NCI-H1417 treated with DMSO at 0.1 percent for 48 hours (cell line): ENCODE measurements at regions not wholly inside any gene's neighbourhood (a gene's known extent, or its start where the extent isn't known, plus 50 kb on each side); places are given as distances from the start of the nearest gene placed in this dataset.

Source experiments
- DNase-seq: peaks from one replicate; lab custom pipeline; 2025; lab: John Stamatoyannopoulos, UW

DNA sequence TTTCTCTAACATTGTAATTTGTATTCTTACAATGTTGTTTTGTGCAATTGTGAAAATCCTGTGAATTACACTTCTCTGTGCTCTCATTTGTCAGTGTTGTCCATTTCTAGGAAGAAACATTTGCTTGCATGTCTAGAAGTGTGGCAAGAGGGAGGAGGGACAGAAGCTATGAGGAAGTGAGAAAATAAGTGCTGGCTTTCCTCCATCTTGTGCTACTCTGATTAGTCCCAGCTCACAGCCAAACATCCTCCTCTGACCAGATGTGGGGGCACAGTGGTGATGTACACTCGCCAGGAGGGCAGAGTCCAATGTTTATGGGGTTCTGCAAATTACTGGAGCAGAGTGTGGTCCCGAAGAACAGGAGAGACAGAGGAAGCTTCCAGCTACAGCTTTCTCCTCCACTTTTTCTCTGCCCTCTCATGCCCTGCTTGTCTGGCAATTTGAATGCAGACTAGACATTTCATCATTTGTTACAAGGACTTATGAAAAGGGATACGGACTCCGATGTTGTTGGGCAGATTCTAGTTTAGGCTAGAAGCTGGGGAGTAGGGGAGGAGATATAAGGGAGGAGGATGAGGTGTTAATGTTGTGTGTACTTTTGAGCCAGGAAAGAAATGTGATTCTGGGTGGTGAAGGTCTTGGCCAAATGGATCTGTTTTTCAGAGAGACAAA is 131.0 kb upstream of the C1GALT1 start:
- DNase-seq: no peak

DNA sequence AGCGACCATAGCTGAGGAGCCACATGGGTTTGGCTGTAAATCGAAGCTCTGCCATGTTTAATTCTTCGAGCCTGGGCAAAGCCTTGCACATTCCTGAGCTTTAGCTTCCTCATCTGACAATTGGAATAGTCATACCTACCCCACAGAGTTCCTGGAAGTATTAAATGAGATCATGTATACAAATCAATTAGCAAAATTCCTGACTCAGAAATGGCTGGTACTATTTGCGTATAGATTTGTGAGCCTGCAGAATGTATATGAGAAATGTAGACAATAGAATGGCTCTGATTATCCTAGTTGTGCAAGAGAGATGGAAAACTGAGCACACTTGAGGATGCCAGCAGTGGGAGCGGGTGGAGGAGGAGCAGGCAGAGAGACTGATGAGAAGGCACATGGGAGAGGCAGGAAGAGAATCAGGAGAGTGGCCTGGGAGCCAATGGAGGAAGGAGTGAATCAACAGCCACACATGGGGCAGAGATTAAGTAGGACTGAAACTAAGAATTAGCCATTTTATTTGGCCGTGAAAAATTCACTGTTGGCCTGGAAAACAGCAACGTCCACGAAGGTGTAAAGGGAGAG is 128.0 kb upstream of the C1GALT1 start:
- DNase-seq: no peak

DNA sequence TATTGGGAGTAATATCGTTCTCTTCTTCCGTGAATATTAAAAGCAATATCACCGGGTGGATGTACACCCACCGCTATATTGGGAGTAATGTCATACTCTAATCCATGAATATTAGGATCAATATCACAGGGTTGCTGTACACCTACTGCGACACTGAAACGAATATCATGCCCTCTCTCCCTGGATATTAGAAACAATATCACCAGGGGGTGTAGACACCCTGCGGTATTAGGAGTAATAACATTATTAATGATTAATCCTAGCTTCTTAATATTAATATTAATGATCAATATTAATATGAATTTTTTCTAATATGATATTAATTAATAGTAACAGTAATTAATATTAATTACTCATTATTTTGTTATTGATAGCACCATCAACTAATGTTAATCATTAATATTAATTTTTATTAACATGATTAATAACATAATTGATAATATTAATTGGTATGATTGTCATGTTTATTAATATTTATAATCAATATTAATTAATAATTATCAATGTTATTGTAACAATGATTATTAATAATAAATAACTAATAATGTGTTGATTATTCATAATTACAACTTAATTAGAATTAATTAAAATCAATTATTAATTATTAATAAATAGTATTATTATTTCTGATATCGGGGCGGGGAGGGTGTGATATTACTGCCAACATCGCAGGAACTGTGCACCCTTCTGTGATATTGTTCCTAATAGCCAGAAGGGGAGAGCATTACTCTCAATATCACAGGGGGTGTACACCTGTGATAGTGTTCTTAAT is 121.3 kb upstream of the C1GALT1 start:
- no peak for DNase-seq

DNA sequence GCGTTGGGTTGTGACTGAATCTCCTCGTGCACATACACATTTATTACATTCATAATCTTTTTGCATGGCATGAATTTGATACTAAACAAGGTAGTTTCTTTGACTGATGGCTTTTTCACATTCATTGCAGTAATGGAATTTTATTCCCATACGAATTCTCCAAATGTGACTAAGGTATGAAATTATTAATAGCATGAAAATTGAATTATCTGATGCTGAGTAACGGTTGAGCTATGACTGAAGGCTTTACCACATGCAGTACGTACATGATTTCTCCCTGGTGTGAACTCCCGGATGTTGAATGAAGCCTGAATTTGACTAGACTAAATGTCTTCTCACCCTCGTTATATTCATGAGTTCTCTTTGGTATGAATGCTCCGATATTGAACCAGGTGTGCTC is 104.4 kb upstream of the C1GALT1 start:
- DNase-seq: no peak

DNA sequence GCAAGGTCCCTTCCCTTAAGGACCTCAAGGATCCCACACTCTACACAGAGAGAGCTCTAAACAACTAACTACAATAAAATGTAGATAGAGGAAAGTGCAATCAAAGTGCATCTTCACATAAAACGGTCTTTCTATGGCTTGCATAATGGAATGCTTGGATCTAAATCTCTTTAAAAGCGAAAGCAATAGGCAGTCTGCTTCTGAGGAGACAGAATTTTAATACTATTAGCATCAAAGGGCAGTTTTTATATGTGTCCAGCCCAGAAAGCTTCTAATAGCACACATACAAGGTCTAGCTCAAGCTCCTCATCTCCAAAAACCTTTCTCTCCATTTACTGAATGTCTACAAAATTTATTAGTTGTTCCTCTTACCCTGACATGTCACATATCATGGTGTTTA is 101.5 kb upstream of the C1GALT1 start:
- no peak for DNase-seq

DNA sequence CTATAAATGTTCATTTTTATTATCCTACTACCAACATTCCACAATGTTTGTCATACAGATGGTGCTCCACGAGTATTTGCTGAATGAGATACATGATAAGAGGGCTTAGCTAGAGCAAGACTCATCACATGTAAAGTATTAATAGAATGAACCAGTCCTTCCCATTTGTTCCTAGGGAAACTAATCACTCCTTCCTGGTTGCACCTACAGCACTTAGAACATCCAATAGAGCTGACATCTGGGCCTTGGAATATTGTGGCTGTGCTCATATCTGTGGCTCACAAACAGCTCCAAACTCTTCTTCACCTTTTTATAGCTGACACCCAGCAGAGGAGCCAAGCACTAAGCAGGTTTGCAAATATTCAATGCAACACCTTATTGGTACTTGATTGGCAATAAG is 91.9 kb upstream of the C1GALT1 start:
- no peak for DNase-seq

DNA sequence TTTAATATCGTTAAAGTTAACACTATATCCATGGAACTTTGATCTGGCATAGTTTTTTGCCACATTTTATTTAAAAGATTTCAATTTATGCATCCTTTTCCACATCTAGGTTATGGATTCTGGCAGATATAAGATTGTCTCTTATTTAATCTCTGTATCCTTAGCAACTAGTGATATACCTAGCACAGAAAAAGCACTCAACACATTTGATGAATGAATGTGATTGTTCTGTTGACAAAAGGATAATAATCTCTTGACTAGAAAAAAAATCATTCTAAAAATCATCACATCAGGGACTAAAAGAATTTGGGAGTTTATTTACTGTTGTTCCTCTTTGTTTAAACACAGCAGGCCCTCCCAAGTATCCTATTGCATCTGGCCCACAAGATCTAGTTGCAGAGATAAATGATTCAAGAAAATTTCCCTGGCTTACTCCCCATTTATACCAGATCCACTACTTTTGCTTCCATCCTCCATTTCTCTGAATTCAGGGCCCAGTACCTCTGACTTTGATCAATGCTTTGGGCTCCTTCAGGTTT is 84.0 kb upstream of the C1GALT1 start:
- no peak for DNase-seq

DNA sequence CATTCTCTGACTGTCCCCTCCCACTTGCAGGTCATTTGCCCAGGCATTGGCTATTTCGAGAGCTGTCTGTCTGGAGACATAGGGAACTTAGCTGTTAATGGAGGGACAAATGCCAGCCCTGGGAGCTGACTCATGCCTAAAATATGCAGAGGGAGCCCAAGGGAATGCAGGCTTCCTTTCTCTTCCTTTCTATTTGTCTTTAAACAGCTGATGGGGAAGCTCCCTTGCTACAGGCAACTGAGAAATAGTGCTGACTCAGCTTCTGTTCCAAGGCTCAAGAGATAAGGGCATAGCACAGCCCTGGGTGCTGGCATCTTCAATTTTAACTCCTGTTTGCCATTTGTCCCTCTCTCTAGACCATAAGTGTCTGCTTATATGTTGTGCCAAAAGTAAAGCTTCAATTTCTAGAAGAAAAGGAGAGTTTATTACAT is 82.7 kb upstream of the C1GALT1 start:
- DNase-seq: no peak

DNA sequence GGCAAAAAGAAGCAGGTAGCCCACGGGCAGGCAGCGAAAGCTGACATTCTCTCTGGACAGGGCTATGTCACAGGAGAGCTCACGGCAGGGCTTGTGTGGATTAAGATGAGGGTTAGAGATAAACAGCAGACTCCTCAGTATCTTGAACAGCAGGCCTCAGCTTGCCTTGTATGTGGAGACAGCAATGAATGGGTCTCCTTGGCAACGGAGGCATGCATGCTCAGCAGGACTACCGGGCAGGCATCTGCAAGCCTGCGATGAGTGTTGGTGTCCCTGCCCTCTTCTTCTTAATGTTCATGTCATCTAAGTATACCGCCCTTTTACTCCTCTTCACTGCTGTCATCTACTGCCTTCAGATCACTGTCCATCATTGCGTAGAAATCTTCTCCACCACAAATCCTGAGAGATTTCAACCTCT is 81.9 kb upstream of the C1GALT1 start:
- no peak for DNase-seq

DNA sequence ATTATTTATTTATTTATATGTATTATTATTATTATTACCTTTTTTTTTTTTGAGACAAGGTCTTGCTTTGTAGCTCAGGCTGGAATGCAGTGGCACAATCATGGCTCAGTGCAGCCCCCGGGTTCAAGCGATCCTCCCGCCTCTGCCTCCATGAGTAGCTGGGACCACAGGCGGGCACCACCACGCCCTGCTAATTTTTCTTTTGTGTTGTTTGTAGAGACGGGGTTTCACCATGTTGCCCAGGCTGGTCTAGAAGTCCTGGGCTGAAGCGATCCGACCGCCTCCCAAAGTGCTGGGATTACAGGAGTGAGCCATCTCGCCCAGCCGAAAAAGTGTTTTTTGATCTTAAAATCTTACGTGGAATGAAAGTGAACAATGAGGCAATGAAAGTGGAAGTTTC is 79.4 kb upstream of the C1GALT1 start:
- no peak for DNase-seq

DNA sequence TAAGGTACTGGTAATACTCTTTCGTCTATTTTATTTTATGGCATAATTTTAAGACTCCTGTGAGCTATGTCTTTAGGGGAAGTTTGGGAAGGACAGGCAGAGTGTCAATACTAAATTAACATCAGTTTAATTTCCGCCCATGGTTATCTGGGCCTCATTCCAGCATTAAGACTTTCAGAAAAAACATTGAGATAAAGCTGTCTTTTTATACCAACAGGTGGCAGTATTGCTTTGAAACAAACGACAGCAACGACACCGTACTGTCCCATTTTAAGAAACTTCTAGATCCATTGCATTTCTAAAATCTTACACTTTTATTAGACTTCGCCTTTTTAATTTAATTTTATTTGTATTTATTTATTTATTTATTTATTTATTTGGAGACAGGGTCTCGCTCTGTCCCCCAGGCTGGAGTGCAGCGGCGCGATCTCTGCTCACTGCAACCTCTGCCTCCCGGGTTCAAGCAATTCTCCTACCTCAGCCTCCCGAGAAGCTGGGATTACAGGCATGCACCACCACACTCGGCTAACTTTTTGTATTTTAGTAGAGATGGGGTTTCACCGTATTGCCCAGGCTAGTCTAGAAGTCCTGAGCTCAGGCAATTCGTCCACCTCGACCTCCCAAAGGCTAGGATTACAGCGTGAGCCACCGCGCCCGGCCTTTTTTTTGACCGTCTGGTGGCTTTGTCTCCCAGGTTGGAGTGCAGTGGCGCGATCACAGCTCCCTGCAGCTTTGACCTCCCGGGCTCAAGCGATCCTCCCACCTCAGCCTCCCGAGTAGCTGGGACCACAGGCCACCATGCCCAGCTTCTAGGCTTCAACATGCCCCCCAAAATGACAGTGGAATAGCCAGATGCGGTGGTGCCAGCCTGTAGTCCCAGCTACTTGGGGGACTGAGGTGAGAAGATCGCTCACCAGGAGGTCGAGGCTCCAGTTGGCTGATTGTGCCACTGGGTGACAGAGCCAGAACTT is 78.7 kb upstream of the C1GALT1 start:
- DNase-seq: peak; percentile 23

DNA sequence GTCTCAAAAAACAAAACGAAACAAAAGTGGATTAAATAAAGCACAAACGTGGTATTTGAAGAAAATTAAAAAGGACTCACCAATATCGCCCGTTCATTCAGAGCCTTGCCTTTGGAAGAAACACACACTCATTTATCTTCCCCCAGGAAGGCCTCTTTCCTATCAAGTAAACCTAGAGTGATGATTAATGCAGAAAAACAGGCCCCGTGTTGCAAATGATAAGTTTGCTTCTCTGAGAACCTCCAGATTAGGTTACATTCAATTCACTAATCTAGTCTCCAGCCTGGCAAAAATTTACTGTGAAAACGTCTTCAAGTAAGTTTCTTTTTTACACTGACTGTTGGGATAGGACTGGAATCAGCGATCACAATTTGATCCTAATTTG is 78.0 kb upstream of the C1GALT1 start:
- no peak for DNase-seq

DNA sequence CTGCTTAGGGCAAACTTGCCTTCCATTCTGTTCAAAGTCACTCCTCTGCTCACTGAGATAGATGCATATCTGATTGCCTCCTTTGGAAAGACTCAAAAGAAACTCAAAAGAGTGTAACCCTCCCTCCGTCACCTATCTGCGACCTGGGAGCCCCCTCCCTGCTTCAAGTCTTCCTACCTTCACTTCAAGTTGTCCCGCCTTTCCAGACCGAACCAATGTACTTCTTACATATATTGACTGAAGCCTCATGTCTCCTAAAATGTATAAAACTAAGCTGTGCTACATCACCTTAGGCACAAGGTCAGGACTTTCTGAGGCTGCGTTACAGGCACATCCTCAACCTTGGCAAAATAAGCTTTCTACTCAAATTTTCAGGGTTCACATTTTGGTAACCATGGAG is 77.4 kb upstream of the C1GALT1 start:
- no peak for DNase-seq

DNA sequence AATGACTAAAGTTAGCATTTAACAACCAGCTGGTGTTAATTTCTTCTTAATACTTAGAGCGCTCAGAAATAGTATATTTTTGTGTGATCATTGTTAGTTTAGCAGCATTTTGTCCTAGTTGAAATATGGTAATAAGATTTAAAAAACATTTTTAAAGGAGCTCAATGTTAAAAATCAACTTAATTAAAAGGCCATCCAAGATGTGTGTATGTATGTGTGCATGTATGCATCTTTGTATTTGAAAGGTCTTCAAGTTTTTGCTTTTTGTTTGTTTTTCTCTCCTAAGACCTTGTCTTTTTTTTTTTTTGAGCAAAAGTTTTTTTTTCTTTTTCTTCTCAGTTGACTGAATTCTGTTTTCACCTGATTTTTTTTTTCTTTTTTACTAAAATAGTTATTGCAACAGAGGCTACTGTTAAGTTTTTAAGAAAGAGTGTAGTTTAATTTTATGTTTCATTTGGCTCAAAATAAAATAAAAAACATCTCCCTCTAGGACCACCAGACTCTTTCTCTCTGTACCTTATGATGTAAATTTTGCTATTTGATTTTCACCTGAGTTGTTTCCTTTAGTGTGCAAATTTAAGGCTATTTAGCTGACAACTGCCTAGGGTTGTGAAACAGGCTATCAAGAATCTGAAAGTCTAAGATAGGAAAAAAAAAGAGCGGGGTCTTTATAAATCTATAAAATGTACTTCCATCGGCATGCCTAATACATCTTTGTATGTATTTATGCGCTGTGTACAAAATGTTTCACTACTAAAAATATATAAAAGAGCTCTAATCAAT is 76.4 kb upstream of the C1GALT1 start:
- DNase-seq: no peak

DNA sequence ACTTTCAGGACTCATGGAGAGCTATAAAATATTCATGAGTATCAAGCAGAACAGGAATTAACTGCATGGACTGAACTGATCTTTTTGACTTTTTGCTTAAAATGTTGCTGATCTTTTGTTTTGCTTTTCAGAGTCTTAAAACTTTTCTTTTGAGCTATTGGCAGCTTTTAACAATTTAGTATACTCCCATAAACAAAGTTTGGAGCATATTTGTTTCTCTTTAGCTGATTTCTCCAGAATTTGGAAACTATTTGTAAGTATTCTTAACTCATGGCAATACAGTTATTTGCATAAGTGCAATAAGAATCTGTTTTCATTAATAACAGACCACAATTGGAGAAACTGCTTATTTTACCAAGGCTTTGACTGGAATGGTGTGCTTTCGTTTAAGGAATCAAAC is 73.4 kb upstream of the C1GALT1 start:
- DNase-seq: no peak

DNA sequence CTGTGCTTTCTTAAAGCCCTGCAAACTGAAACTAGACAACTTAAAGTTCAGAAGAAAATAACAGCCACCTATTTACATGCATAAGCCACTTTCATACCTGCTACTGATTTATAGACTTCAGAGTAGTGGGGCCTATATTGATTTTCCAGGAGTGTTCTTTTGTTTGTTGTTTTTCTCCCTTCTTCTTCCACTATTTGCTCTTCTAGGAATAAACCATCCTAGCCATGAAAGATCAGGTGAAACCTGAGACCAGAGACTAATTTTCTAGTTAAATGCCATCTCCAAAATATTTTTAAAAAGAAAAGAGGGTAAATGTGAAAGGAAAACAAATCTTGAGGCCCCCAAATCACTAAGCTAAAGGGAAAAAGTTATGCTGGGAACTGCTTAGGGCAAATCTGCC is 72.4 kb upstream of the C1GALT1 start:
- no peak for DNase-seq

DNA sequence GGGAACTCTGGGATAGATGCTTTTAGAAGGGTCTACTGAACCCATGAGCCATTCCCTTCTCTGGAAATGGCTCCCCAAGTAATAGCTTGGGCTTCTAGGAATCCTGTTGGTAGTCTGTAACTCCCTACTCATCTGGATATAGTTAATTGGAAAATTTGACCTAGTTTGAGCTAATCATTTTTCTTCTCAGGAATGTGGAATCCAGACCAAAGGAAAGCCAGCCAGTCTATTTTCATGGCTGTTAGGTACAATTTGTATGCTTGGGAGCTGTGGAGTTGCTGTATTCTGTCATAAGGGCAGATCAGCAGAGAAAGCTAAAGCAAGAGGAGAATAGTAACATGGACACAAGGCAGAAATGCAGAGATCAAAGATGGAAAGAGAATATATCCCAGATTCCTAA is 71.6 kb upstream of the C1GALT1 start:
- DNase-seq: no peak

DNA sequence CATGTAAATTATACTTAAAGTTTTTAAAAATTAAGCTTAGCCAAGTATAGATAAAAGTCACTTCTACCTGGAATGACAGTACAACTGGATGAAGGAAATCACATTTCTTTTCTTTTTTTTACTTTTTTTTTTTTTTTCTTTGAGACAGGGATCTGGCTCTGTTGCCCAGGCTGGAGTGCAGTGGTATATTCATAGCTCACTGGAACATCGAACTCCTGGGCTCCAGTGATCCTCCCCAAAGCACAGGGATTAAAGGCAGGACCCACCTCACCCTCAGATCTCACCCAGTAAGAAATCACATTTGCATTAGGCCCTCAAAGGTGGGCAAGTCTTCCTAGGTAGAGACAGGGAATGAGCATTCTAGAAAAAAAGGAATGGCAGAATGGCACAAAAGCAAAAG is 69.5 kb upstream of the C1GALT1 start:
- no peak for DNase-seq

DNA sequence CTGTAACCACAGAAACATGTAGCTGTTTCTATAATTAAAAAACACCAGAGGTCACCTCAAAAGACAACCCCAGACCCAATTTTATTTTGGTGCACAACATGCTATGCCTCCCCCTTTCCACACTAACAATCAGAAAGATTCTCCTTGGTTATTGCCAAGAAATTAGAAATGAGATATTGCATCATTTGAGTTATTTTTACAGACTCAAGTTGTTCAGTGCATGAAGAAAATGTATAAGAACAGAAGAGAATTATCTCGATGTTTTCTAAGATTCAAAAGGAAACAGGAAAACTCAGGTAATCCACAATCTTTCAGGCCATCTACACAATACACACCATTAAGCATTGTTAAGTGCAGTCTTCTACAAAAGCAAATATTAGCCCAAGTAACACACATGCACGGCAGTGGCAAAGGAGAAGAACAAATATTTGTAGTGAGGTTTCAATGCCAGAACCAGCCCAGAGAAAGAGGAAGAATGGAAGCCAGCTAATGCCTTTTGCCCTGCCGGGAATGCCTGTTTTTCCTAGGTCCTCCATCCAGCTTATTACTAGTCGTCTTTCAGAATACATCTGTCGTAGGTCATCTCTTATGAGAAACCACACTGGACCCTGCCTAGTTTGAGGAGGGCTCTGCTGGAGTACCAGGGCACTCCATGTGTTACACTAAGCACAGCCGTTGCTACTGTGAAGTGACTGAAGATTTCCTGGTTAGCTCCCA is 67.6 kb upstream of the C1GALT1 start:
- DNase-seq: peak; percentile 52

DNA sequence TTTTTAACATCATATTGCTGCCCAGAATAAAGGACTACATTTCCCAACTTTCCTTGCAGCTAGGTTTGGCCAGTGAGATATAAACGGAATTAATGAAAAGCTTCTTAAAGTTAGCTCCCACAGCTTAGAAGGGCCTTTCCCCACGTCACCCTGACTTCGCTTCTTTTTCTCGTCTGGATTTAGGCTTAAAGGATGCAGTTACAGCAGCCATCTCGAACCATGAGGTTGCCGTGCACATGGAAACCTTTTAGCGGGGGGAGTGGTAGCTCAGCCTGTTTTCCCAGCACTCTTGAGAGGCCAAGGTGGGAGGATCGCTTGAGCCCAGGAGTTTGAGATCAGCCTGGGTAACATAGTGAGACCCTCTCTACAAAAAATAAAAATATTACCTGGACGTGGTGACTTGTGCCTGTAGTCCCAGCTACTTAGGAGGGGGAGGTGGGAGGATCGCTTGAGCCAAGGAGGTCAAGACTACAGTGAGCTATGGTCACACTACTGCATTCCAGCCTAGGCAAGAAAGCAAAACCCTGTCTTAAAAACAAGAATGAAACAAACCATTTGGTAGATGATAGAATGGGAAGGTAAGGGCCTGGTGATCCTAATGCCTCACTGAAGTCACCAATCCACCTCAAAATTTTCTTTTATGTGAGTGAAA is 64.3 kb upstream of the C1GALT1 start:
- no peak for DNase-seq
